ENCODE measurements at regions not wholly inside any gene's neighbourhood (a gene's known extent, or its start where the extent isn't known, plus 50 kb on each side); places are given as distances from the start of the nearest gene placed in this dataset.
A peak's percentile ranks its signal among the peaks of the same experiment; 100 is the strongest.

DNA sequence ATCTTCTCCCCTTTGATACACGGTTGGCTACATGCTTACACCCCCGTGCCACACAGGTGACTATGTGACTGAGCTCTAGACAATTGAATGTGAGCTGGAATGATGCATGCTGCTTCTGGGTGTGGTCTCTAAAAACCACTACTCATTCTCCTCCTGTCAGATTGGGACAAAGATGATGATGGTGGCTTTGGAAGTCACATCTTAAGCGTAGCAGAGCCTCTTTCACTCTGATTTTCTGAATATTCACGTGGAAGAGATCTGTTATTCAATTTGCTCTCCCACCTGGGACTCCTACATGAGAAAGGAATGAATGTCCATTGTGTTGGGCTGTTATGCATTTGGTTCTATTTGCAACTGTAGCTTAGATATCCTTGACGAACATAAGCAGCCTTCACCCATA lies 763.6 kb upstream of the EEF2KMT start:
- no peak for DNase-seq
- in situ Hi-C loops (cut with MboI; ENCODE audit: low pct_unique_long_range_greater_than_20kb, low sequenced_read_pairs) = no loop called here

DNA sequence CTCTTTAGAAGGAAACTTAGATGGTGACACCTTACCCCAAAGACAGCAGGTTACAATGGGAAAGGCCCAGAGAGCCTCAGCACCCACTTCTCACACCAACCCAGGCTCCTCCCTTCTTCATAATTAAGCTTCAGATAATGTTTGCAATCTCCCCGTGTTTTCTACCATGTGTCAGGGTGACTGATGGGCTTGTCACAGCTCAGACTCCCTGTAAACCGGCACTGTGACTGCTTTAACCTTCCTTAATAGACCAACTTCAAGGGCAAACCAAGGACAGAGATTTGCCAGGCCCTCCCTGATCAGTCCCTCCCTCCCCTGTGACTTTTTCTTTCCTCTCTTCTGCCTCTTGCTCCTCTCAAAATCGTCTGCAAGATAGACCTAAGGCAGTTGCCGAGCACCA lies 760.6 kb upstream of the EEF2KMT start:
- in situ Hi-C loops (cut with MboI; ENCODE audit: low pct_unique_long_range_greater_than_20kb, low sequenced_read_pairs) = no loop called here
- DNase-seq = no peak

DNA sequence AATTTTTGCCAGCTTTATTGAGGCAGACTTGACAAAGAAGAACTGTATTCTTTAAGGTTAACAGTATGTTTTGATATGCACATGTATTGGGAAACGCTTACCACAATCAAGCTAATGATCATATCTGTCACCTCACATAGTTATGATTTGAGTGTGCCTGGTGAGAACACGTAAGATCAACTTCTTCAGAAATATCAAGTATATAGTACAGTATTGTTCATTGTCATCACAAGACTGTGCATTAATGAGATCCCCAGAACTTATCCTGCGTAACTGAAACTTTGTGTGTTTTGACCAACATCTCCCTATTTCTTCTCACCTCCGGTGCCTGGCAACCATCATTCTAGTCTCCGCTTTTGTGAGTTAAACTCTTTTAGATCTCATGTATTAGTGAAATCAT lies 756.4 kb upstream of the EEF2KMT start:
- no peak for DNase-seq
- in situ Hi-C loops (cut with MboI; ENCODE audit: low pct_unique_long_range_greater_than_20kb, low sequenced_read_pairs) = no loop called here

DNA sequence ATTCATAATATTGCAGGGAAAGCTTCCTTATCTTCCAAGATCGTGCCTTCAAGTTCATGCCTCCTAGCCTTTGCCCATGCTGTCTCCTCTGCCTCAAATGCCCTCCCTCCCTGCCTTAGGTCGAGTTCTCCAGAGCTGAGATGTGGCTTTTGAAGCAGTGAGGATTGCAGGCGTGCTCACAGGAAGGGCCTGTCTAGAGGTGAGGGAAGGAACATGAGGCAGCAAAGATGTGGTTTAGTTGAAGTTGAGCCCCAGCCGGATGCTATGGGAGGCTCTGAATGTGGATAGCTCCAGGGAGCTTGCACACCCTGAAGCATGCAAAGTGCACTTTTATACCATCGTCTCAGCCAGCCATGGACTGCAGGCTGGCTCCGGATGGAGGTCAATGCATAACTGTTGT lies 754.6 kb upstream of the EEF2KMT start:
- no peak for DNase-seq
- in situ Hi-C loops (cut with MboI; ENCODE audit: low pct_unique_long_range_greater_than_20kb, low sequenced_read_pairs) = no loop called here

DNA sequence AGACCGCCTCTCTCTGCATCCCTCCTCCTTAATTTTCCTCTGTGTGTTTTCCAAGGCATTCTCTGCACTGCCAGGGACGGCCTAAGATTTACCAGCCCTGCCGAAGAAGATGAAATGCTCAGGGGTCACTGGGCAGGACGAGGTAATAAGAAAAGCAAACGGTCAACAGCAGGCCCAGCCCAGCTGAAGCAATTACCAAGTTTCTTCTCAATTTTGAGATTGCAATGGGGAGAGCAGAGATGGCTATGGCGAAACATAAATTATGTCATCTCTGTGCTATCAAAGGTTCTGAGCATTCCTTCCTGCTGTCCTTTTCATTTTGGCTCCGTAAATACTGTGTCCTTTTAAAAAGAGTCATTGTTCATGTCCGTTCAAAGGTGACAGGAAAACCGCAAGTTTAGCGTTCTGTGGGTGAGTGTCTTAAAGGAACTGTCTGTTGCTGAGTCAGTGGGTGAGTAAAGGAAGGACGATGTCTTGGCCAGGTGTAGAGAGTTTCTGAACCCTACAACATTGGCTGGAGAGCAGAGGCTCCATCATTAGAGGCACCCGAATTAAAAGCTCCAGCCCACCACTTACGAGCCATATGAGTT lies 753.9 kb upstream of the EEF2KMT start:
- no peak for DNase-seq
- in situ Hi-C loops (cut with MboI; ENCODE audit: low pct_unique_long_range_greater_than_20kb, low sequenced_read_pairs) = no loop called here

DNA sequence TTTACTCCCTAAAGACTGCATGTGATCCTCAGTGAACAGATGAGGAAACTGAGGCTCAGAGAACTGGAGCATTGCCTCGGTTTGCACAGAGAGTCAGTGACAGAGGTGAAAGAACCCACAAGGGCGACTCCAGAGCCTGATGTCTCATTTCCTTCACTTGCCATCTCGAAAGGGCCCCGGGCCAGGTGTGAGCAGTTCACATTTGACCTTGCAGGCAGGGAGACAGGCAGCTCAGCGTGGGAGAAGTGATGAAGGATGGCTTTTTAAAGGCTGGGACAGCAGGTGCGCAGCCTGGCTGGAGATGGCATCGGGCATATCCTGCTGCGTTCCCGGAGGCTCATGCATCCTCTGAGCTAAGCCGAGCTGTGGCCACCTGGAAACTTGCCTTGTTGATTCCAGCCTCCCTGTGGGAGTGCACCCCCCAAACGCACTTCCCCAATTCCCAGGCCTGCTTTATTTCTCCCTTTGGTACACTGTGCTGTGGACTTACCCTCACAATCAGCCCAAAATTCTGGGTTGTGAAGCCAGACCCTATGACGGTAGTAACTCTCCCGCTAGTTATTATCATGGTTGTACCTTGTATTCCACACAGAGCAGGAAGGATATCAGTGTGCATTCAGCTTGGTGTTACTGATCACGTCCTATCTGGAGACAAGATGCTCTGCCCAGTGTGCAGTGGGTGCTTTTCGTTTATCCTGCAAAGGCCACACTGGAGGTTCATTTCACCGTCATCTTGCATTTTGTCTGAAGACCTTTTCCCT lies 753.2 kb upstream of the EEF2KMT start:
- in situ Hi-C loops (cut with MboI; ENCODE audit: low pct_unique_long_range_greater_than_20kb, low sequenced_read_pairs) = no loop called here
- no peak for DNase-seq

DNA sequence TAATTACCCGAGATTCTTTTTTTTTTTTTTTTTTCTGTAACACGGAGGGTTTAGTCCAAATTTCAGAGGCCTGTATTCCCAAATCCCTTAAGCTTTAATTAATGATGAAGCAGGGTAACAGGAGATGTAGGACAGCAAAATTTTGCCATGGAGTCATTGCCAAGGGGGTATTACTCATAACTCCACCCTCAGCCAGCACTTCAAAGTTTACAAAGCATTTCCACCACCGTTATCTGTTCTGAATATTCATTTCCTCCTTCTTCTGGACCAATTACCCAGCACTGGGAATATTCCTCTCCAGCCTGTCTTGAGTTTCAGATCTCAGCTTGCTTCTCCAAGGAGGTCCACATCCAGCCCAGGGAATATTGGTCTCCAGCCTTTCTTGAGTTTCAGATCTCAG lies 747.5 kb upstream of the EEF2KMT start:
- in situ Hi-C loops (cut with MboI; ENCODE audit: low pct_unique_long_range_greater_than_20kb, low sequenced_read_pairs) = no loop called here
- no peak for DNase-seq

DNA sequence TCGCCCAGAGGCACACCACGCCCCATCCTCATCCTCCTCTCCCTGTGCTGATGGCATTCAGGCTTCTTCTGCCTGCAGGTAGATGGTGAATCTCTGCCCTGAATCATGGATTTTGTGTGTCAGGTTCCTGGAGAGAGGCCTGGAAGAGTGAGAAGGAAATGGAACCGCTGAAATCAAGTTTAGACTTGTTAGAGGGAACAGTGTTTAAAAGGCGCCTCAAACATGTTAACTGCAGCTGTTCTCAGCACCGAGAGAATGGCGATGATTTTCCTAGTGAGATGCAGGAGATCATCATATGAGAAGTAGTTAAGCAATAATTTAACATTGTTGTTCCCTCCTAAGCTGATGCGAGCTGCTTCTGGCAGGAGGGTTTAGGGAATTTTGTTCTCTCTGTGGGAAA lies 744.4 kb upstream of the EEF2KMT start:
- no peak for DNase-seq
- in situ Hi-C loops (cut with MboI; ENCODE audit: low pct_unique_long_range_greater_than_20kb, low sequenced_read_pairs) = no loop called here

DNA sequence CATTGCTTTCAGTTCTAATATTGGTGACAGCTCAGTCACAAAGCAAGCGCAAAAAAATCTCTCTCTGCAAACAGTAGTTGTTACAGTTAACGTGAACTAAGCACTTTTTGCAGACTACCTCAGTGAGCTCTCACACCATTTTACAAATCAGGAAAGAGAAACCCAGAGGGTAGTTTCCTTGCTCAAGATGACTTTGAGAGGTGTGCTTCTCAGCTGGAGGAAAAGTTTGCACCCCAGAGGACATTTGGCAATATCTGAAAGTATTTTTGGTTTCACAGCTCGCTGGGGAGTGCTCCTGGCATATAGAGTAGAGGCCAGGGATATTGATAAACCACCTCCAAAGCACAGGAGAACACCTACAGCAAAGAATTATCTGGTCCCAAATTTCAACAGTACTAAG lies 741.1 kb upstream of the EEF2KMT start:
- in situ Hi-C loops (cut with MboI; ENCODE audit: low pct_unique_long_range_greater_than_20kb, low sequenced_read_pairs) = no loop called here

DNA sequence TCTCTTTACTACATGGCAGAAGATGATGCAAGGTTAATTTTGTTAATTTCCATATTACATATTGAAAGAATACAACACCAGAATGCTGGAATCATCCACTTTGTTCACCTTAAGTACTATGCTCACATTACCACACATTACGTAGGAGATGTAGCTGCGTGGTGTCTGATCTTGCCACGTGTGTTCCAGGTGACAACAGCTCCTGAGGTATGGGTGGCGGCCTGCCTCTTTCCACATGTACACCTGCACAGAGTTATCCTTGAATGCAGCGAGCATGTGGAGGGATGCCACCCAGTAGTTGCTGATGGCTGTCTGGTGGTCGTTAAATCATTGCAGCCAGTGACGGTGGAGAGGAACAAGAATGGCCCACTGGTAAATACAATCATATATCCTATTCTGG lies 740.5 kb upstream of the EEF2KMT start:
- DNase-seq = no peak
- in situ Hi-C loops (cut with MboI; ENCODE audit: low pct_unique_long_range_greater_than_20kb, low sequenced_read_pairs) = no loop called here

More for the DNA sequence above, 741.1 kb upstream of the EEF2KMT start:
- DNase-seq = no peak

DNA sequence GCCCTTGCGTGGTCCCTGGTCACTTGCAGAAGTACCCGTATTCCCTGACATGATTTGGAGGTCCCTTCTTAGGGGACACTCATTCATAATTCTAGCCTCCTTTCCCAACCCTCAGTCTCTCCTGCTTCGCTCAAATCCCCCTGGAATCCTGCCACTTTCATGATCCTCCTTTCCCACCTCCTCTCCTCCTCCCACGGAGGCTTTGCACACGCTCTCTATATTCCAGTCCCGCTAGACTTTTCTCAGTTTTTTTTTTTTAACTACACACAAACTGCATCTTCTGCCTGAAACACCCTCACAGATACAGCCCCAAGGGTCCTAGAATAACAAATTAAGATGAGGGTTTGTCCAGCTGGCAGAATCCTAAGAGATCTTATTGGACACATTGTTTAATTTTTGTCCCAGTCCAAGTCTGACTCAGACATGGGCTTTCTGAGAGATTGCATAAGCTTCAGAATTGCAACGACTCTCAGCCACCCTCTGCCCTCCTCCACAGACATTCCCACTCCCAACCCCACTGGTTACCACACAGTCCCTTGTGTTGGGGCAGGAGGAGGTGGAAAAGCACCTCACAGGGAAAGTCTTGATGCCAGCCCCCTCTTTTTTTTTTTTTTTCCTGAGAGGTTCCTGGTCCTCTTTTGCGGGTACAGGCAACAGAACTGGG lies 739.5 kb upstream of the EEF2KMT start:
- in situ Hi-C loops (cut with MboI; ENCODE audit: low pct_unique_long_range_greater_than_20kb, low sequenced_read_pairs) = no loop called here
- DNase-seq = no peak

DNA sequence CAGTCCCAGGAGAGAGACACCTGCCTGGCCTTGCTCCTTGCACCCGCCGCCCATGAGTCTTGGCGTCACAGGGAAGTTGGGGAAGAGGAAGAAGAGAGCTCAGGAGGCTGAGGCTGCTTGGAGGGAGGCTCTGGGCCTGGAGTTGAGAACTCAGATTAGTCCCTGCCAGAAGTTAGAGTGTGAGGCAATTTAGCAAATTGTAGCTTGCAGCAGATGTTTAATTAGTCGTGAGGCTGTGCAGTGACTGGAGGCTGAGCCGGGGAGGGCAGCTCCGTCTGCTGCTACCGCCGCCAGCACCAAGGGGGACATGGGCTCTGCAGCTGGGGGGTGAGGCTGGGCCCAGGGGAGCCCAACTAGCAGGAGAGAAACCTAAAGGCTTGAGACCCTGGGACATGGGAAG lies 738.3 kb upstream of the EEF2KMT start:
- in situ Hi-C loops (cut with MboI; ENCODE audit: low pct_unique_long_range_greater_than_20kb, low sequenced_read_pairs) = no loop called here
- DNase-seq = no peak

DNA sequence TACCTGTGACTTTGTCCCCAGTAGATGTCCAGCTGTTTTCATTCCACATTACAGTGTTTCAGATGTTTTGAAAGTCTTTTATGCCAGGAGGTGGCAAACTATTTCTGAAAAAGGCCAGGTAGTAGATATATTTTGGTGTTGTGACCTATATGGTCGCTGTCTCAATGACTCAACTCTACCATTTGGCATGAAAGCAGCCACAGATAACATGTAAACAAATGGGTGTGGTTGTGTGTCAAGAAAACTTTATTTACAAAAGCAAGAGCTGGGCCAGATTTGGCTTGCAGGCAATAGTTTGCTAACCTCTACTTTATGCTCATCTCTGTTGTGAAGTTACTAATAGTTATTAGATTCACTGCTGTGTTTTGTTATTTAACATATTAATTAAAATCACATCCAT lies 728.7 kb upstream of the EEF2KMT start:
- DNase-seq = peak; percentile 1
- in situ Hi-C loops (cut with MboI; ENCODE audit: low pct_unique_long_range_greater_than_20kb, low sequenced_read_pairs) = no loop called here

DNA sequence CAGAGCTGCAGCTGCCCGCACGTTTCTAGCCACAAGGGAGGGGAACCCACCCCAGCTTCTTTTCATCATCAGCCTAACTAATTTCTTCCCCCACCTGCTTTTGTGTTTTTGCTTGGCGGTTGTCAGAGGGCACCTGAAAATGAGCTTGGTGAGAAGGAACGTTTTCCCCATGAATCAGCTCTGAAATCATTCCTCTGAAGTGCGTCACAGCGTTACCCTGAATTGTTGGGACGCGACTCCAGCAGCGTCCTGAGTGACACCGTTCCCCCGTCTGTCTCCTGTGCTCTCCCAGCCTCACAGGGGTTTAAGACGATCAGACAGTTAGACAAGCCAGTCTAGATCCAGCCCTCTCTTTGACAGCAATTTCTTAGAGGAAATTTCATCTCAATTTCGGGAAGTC lies 722.9 kb upstream of the EEF2KMT start:
- no peak for DNase-seq
- in situ Hi-C loops (cut with MboI; ENCODE audit: low pct_unique_long_range_greater_than_20kb, low sequenced_read_pairs) = no loop called here

DNA sequence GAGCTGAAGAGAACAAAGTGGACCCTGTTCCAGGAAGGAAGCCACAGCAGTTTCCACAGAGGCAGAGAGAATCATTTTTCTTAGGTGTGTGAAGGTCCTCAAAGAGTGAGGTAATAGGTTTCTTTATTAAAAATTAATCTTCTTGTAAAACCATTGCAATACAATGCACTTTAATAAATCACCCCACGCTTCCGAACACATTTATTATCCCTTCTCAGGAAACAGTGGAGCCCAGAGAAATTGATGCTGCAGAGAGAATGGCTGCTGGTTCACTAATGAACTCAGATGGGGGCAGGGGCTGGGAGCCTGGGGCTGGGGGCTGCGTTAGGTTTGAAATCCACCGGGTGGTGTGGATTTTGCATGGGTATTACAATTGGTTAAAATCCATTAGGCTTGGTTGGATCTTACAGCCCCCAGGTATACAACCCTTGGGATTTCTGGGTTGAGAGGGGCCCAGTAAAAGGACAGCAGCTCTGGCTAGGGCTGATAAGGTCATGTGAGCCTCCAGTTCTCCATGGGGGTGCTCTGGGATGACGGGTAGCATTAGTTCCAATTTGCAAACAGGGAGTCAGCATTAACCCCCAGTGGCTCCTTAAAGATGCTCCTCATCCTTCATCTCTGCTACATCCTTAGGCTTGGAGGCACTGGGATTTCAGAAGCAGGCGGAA lies 718.1 kb upstream of the EEF2KMT start:
- in situ Hi-C loops (cut with MboI; ENCODE audit: low pct_unique_long_range_greater_than_20kb, low sequenced_read_pairs) = no loop called here
- no peak for DNase-seq

DNA sequence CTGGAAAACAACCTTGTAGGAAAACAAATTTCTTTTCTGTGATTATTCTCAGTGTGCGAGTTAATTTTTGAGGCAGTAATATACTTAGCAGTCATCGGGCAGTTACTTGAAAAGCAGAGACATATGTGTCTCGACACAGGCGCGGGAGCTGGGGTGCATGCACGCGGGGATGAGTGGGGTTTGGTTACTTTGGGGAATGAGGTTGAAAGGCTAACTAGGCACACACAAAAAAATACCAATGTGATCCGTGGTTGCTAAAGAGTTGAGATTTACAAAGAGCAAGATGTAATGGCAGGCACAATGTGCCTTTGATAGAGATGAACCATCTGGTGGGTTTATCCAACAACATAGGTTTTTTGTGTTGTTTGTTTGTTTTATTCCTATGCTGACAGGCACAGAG lies 703.8 kb upstream of the EEF2KMT start:
- in situ Hi-C loops (cut with MboI; ENCODE audit: low pct_unique_long_range_greater_than_20kb, low sequenced_read_pairs) = no loop called here
- DNase-seq = no peak

DNA sequence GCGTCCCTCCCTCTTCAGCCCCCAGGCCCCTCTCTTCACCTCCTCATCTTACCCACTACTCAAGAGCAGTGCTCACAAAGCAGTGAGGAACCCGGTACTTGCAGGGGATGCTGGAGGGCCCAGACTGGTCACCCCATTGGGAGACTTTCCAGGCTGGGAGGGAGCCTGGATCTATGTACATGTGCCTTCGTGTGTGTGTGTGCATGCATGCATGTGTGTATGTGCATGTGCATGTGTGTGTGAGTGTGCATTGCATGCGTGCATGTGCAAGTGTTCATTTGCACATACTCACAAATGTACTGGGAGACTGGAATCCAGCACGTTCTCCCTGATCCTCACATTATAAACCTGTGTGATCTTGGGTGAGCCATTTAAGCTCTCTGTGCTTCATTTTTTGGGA lies 696.0 kb upstream of the EEF2KMT start:
- in situ Hi-C loops (cut with MboI; ENCODE audit: low pct_unique_long_range_greater_than_20kb, low sequenced_read_pairs) = no loop called here
- no peak for DNase-seq

DNA sequence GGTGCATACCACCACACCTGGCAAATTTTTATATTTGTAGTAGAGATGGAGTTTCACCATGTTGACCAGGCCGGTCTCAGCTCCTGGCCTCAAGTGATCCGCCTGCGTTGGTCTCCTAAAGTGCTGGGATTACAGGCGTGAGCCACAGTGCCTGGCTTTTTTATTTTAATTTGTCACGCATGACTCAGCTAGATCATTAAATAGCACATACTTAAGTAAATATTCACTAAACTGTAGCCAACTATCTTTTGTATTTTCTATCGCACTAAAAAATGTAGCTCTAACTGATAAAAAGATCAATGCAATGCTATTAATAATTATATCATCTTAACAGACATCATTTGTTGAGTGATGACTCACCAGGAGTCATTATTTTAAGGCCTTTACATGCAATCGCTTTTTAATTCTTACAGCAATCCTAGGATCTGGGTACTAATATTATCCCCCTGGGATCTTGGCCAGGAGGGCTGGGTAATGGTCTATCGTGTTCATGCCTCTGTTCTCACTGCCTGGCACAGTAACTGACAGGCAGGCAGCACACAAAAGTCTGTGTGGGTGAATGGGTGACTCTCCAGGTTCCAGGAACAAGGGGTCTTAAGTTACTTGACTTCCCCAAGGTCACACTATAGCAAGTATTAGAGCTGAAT lies 693.5 kb upstream of the EEF2KMT start:
- DNase-seq = no peak
- in situ Hi-C loops (cut with MboI; ENCODE audit: low pct_unique_long_range_greater_than_20kb, low sequenced_read_pairs) = no loop called here

DNA sequence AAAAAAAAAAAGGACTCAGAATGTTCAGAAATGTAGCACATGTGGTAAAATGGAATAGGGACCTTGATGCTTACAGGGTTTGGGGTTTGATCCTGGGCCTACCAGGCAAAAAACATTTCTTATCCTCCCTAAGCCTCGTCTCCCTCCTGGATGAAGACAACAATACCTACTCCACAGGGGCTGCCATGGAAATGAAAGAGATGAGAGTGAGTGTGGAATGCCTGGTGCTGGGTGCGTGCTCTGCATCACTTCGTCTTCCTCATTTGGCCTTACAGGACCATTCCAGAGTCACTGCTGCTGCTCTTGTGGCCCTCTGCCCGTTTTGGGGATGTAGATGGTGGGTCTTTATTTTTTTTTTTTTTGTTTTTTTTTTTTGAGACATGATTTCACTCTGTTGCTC lies 692.9 kb upstream of the EEF2KMT start:
- DNase-seq = no peak
- in situ Hi-C loops (cut with MboI; ENCODE audit: low pct_unique_long_range_greater_than_20kb, low sequenced_read_pairs) = no loop called here

DNA sequence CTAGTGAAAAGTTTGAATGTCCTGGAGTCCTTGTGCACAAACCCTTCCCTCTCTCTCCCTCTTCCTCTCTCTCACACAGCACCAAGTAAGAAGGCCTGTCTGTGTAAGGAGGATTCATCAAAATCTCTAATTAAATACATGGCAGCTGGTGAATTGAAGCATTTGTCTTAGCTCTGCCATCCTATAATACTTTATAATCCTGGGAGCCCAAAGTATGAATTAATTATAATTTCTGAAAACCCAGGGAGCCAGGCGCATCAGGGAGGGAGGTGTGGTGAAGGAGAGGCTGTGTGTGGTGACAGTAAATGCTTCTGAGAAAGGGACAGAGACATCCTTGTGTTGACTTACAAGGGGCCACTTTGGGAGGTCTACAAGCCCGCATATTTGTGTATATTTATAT lies 691.4 kb upstream of the EEF2KMT start:
- DNase-seq = no peak
- in situ Hi-C loops (cut with MboI; ENCODE audit: low pct_unique_long_range_greater_than_20kb, low sequenced_read_pairs) = no loop called here

Data from KBM-7 (cell line).